ENCODE measurements at regions not wholly inside any gene's neighbourhood (a gene's known extent, or its start where the extent isn't known, plus 50 kb on each side); places are given as distances from the start of the nearest gene placed in this dataset.
"Not testable (repeated sequence)": the region's sequence is repeated elsewhere in the genome, so short reads cannot be mapped to it uniquely, and the experiment has no call there.

GRCh38 chr3:177622982-177623617 is 425.8 kb upstream of the TBL1XR1 start:
- Mint-ChIP-seq H3K27ac (no peak overlapping the region), H3K36me3 (peaks cover 5% of the 10 kb centered on the region), H3K4me3 (no peak overlapping the region), H3K9me3 (ENCODE audit: low read depth) (peaks cover 5% of the 10 kb centered on the region), H3K27me3 (no peaks in the 10 kb centered on the region), H3K4me1 (ENCODE audit: low read depth) (peaks cover 26% of the 10 kb centered on the region)

DNA sequence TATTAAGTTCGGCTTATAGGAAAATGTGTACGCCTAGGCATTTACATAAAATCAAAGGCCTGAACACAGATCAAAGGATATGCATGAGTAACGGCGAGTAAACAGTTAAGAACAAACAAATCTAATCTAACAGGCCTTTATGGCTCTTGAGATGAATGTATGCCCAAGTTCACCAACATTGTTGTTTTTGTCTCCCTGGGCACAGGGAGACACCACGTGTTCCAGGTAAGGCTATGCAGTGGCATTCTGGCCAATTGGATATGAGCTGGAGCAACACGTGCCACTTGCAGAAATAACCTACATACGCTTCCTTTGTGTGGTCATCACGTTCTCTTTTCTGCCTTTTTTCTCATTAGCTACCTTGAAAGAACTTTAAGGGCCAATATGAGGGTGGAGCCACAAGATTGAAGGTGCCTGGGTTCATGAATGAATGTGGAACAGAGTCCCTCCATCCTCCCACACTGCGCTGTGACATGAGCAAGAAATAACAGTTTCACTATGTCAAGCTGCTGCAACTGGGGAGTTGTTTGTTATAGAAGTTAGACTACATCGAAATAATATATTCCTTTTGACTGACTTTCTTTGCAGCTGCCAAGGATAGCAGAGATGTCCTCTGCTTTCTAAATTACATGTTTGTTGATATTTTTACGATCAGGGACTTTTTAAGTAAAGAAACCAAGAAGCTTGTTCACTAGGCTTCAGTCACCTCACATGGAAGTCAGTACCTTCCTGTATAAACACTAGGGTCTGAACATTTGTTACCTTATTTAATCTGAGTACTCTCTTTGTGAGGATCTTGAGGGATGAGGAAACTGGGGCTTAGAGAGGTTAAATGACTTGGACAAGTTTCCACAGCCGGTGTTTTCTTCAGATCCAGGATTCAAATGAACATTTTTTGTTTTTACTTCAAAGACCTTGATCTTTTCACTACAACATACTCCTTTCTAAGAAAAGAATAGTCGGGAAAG is 427.5 kb upstream of the TBL1XR1 start:
- Mint-ChIP-seq H3K27ac (no peak overlapping the region), H3K4me1 (ENCODE audit: low read depth) (peaks cover 33% of the 10 kb centered on the region), H3K4me3 (no peak overlapping the region), H3K36me3 (peaks cover 6% of the 10 kb centered on the region), H3K9me3 (ENCODE audit: low read depth) (peaks cover 9% of the 10 kb centered on the region), H3K27me3 (no peaks in the 10 kb centered on the region)

GRCh38 chr3:177626045-177626444 is 428.8 kb upstream of the TBL1XR1 start:
- no peaks in the 10 kb centered on the region for H3K27me3 Mint-ChIP-seq
- peaks cover 9% of the 10 kb centered on the region for H3K9me3 Mint-ChIP-seq (ENCODE audit: low read depth)
- H3K4me1 Mint-ChIP-seq (ENCODE audit: low read depth) = peaks cover 33% of the 10 kb centered on the region
- peaks cover 6% of the 10 kb centered on the region for H3K36me3 Mint-ChIP-seq
- no peak overlapping the region for H3K27ac Mint-ChIP-seq
- no peak overlapping the region for H3K4me3 Mint-ChIP-seq

GRCh38 chr3:177628095-177628719 is 430.9 kb upstream of the TBL1XR1 start:
- not testable (repeated sequence) for H3K4me3 Mint-ChIP-seq; H3K9me3 Mint-ChIP-seq (ENCODE audit: low read depth); H3K36me3 Mint-ChIP-seq; H3K27me3 Mint-ChIP-seq; H3K27ac Mint-ChIP-seq
- peaks cover 23% of the 10 kb centered on the region for H3K4me1 Mint-ChIP-seq (ENCODE audit: low read depth)

- Mint-ChIP-seq H3K9me3 (ENCODE audit: low read depth) (peaks cover 9% of the 10 kb centered on the region), H3K27ac (no peak overlapping the region), H3K27me3 (no peaks in the 10 kb centered on the region), H3K4me1 (ENCODE audit: low read depth) (peaks cover 16% of the 10 kb centered on the region), H3K36me3 (peaks cover 6% of the 10 kb centered on the region), H3K4me3 (no peak overlapping the region)
Observed at GRCh38 chr3:177629276-177629675, 432.0 kb upstream of the TBL1XR1 start.

DNA sequence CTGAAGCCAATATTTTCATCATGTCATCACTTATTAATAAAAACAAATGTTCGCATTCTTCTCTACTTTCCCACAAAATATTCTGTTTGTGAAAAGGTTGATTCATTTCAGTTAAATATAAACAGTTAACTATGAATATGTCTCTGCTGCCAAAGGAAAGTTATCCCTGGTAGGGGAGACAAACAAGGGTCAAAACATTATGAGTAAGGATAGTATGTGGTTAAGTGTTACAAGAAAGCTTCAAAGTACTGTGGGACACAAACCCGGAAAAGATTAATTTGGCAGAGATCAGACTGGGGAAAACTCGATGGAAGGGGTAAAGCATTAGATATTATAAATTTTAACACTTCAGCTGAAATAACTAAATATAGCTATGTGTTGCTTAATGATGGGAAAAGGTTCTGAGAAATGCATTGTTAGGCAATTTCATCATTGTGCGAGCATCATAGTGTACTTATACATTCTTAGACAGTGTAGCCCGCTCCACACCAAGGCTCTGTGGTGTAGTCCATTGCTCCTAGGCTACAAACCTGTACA is 436.5 kb upstream of the TBL1XR1 start:
- no peaks in the 10 kb centered on the region for H3K36me3 Mint-ChIP-seq
- no peaks in the 10 kb centered on the region for H3K27me3 Mint-ChIP-seq
- no peaks in the 10 kb centered on the region for H3K9me3 Mint-ChIP-seq (ENCODE audit: low read depth)
- no peak overlapping the region for H3K27ac Mint-ChIP-seq
- H3K4me3 Mint-ChIP-seq = no peak overlapping the region
- H3K4me1 Mint-ChIP-seq (ENCODE audit: low read depth) = peaks cover under 1% of the 10 kb centered on the region

DNA sequence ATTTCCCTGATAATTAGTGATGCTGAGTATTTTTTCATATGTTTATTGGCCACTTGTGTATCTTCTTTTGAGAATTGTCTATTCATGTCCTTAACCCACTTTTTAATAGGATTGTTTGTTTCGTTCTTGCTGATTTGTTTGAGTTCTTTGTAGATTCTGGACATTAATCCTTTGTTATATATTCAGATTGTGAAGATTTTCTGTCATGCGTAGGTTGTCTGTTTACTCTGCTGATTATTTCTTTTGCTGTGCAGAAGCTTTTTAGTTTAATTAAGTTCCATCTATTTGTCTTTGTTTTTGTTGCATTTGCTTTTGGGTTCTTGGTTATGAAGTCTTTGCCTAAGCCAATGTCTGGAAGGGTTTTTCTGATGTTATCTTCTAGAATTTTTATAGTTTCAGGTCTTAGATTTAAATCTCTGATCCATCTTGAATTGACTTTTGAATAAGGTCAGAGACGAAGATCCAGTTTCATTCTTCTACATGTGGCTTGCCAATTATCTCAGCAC is 438.4 kb upstream of the TBL1XR1 start:
- not testable (repeated sequence) for H3K4me3 Mint-ChIP-seq; H3K9me3 Mint-ChIP-seq (ENCODE audit: low read depth); H3K27me3 Mint-ChIP-seq; H3K36me3 Mint-ChIP-seq; H3K27ac Mint-ChIP-seq
- peaks cover 12% of the 10 kb centered on the region for H3K4me1 Mint-ChIP-seq (ENCODE audit: low read depth)

DNA sequence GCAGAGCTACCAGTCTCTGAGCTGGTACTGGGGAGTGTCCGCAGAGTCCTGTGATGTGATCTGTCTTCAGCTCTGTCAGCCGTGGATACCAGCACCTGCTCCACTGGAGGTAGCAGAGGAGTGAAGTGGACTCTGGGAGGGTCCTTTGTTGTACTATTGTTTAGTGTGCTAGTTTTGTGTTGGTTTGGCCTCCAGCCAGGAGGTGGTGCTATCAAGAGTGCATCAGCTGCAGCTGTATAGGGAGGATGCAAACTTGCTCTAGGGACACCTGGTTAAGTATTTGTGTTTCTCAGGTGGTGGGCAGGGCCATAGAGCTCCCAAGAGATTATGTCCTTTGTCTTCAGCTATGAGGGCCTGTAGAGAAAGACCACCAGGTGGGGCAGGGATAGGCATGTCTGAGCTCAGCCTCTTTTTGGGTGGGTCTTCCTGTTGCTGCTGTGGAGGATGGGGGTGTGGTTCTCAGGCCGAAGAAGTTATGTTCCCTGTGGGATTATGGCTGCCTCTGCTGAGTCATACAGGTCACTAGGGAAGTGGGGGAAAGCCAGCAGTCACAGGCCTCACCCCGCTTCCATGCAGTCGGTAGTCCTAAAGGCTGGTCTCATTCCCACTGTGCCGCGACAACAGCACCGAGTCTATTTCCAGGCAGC is 443.2 kb upstream of the TBL1XR1 start:
- Mint-ChIP-seq H3K27ac (peak overlapping the region; percentile 31), H3K27me3 (no peaks in the 10 kb centered on the region), H3K4me1 (ENCODE audit: low read depth) (peaks cover 52% of the 10 kb centered on the region), H3K9me3 (ENCODE audit: low read depth) (no peaks in the 10 kb centered on the region), H3K36me3 (peaks cover 2% of the 10 kb centered on the region), H3K4me3 (no peak overlapping the region)

GRCh38 chr3:177641206-177641605 is 443.9 kb upstream of the TBL1XR1 start:
- no peak overlapping the region for H3K27ac Mint-ChIP-seq
- peaks cover 2% of the 10 kb centered on the region for H3K36me3 Mint-ChIP-seq
- no peaks in the 10 kb centered on the region for H3K27me3 Mint-ChIP-seq
- H3K4me3 Mint-ChIP-seq = no peak overlapping the region
- peaks cover 58% of the 10 kb centered on the region for H3K4me1 Mint-ChIP-seq (ENCODE audit: low read depth)
- H3K9me3 Mint-ChIP-seq (ENCODE audit: low read depth) = no peaks in the 10 kb centered on the region

DNA sequence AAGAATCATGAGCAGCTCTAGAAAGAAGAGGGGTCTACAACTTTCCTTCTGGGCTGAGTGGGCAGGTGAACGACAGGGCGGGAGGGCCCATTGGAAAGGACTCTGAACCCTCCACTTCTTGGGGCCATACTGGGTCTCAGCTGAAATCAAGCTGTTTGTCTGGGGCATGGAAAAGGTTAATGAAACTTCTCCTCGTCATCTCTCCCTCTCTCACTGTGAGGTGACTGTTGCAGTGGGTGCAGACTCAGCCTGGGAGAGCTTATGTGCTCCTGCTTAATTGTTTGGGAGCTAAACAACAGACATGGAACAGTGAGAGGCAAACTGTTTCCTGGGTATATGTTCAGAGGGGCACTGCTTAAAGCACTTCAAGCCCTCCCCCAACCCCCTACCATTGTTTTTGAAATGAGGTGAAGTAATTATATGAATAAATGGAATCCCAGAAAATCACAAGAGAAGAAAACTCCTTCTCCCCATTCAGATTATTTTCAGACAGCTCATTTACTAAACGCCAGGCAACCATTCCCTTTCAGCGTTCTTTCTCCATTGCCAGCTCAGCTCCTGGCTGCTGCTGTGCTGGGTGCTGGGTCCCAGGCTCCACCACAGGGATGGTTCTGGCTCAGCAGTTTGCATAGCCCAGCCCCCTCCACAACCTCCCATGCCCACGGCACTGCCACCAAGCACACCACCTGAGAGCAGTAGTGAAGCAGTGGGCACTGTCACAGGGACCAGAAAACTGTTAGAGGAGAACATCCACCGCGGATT is 444.9 kb upstream of the TBL1XR1 start:
- Mint-ChIP-seq H3K36me3 (peaks cover 2% of the 10 kb centered on the region), H3K9me3 (ENCODE audit: low read depth) (no peaks in the 10 kb centered on the region), H3K4me1 (ENCODE audit: low read depth) (peaks cover 68% of the 10 kb centered on the region), H3K4me3 (peak overlapping the region; percentile 8), H3K27me3 (no peaks in the 10 kb centered on the region), H3K27ac (peak overlapping the region; percentile 58)

GRCh38 chr3:177642804-177643125 is 445.5 kb upstream of the TBL1XR1 start:
- no peaks in the 10 kb centered on the region for H3K27me3 Mint-ChIP-seq
- peaks cover 2% of the 10 kb centered on the region for H3K36me3 Mint-ChIP-seq
- no peaks in the 10 kb centered on the region for H3K9me3 Mint-ChIP-seq (ENCODE audit: low read depth)
- H3K4me1 Mint-ChIP-seq (ENCODE audit: low read depth) = peaks cover 74% of the 10 kb centered on the region
- H3K27ac Mint-ChIP-seq = peak overlapping the region; percentile 58
- peak overlapping the region; percentile 8 for H3K4me3 Mint-ChIP-seq

GRCh38 chr3:177646749-177647148 is 449.5 kb upstream of the TBL1XR1 start:
- Mint-ChIP-seq H3K9me3 (ENCODE audit: low read depth) (no peaks in the 10 kb centered on the region), H3K27me3 (no peaks in the 10 kb centered on the region), H3K27ac (peak overlapping the region; percentile 69), H3K4me1 (ENCODE audit: low read depth) (peaks cover 64% of the 10 kb centered on the region), H3K4me3 (peak overlapping the region; percentile 22), H3K36me3 (no peaks in the 10 kb centered on the region)

DNA sequence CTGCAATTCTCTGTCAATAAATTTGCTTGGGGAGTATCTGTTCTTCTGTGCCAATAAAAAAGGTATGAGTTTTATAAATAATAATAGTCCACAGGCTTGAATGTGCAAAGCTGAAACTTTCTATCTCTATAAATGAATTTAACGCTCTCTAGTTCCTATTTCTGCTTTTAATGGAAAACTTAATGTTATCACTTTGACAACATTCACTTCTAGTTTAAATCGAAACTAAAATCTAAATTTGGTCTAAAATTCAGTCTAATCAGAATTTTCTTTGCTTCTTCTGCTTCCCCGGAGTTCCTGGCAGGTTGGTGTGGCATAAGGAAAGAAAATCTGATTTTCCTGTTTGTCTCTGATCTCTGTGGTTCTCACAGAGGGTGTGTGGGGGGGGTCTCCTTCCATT is 450.1 kb upstream of the TBL1XR1 start:
- Mint-ChIP-seq H3K27me3 (no peaks in the 10 kb centered on the region), H3K9me3 (ENCODE audit: low read depth) (no peaks in the 10 kb centered on the region), H3K4me3 (peak overlapping the region; percentile 44), H3K4me1 (ENCODE audit: low read depth) (peaks cover 60% of the 10 kb centered on the region), H3K36me3 (no peaks in the 10 kb centered on the region), H3K27ac (peak overlapping the region; percentile 47)

GRCh38 chr3:177647876-177648275 is 450.6 kb upstream of the TBL1XR1 start:
- Mint-ChIP-seq H3K9me3 (ENCODE audit: low read depth) (no peaks in the 10 kb centered on the region), H3K4me1 (ENCODE audit: low read depth) (peaks cover 55% of the 10 kb centered on the region), H3K27me3 (no peaks in the 10 kb centered on the region), H3K27ac (peak overlapping the region; percentile 54), H3K36me3 (no peaks in the 10 kb centered on the region), H3K4me3 (peak overlapping the region; percentile 44)

All from activated naive CD8-positive, alpha-beta T cell (primary cell).